ENCODE measurements at regions not wholly inside any gene's neighbourhood (a gene's known extent, or its start where the extent isn't known, plus 50 kb on each side); places are given as distances from the start of the nearest gene placed in this dataset.

GRCh38 chr3:3610581-3611298 lies 188.5 kb upstream of the LRRN1 start:
- in situ Hi-C loops (cut with MboI; ENCODE audit: low pct_unique_long_range_greater_than_20kb, low sequenced_read_pairs, unreplicated experiment) = no loop called here
- no peak for DNase-seq (ENCODE audit: low spot score)
- TF ChIP-seq CTCF (IDR thresholded peaks at IDR 0.05; ENCODE audit: extremely low read depth, insufficient read depth, missing control alignments) = no peak

- in situ Hi-C loops (cut with MboI; ENCODE audit: low pct_unique_long_range_greater_than_20kb, low sequenced_read_pairs, unreplicated experiment) = no loop called here
- no peak for DNase-seq (ENCODE audit: low spot score)
- no peak for TF ChIP-seq CTCF (IDR thresholded peaks at IDR 0.05; ENCODE audit: extremely low read depth, insufficient read depth, missing control alignments)
Measured at GRCh38 chr3:3606321-3606720, 192.9 kb upstream of the LRRN1 start.

- in situ Hi-C loops (cut with MboI; ENCODE audit: low pct_unique_long_range_greater_than_20kb, low sequenced_read_pairs, unreplicated experiment) = no loop called here
- TF ChIP-seq CTCF (IDR thresholded peaks at IDR 0.05; ENCODE audit: extremely low read depth, insufficient read depth, missing control alignments) = no peak
- DNase-seq (ENCODE audit: low spot score) = no peak
Measured at GRCh38 chr3:3605226-3605625, 194.0 kb upstream of the LRRN1 start.

- in situ Hi-C loops (cut with MboI; ENCODE audit: low pct_unique_long_range_greater_than_20kb, low sequenced_read_pairs, unreplicated experiment) = no loop called here
- no peak for DNase-seq (ENCODE audit: low spot score)
- no peak for TF ChIP-seq CTCF (IDR thresholded peaks at IDR 0.05; ENCODE audit: extremely low read depth, insufficient read depth, missing control alignments)
Measured at GRCh38 chr3:3603351-3603750, 195.9 kb upstream of the LRRN1 start.

GRCh38 chr3:3600665-3601340 lies 198.4 kb upstream of the LRRN1 start:
- TF ChIP-seq CTCF (IDR thresholded peaks at IDR 0.05; ENCODE audit: extremely low read depth, insufficient read depth, missing control alignments) = no peak
- in situ Hi-C loops (cut with MboI; ENCODE audit: low pct_unique_long_range_greater_than_20kb, low sequenced_read_pairs, unreplicated experiment) = no loop called here
- no peak for DNase-seq (ENCODE audit: low spot score)

- in situ Hi-C loops (cut with MboI; ENCODE audit: low pct_unique_long_range_greater_than_20kb, low sequenced_read_pairs, unreplicated experiment) = no loop called here
- no peak for DNase-seq (ENCODE audit: low spot score)
- TF ChIP-seq CTCF (IDR thresholded peaks at IDR 0.05; ENCODE audit: extremely low read depth, insufficient read depth, missing control alignments) = no peak
Measured at GRCh38 chr3:3599016-3599415, 200.2 kb upstream of the LRRN1 start.

Data from GM13977 (cell line).